GM12892 (cell line): ENCODE measurements at regions not wholly inside any gene's neighbourhood (a gene's known extent, or its start where the extent isn't known, plus 50 kb on each side); places are given as distances from the start of the nearest gene placed in this dataset.

Source experiments
- POLR2A ChIP-seq: IDR thresholded peaks from 2 replicates; pipeline ENCODE4 v1.6.1; 2011; ENCODE audit warnings: low read depth, low read length, control low read depth
- POLR2AphosphoS5 ChIP-seq: IDR thresholded peaks from 2 replicates; pipeline ENCODE4 v1.6.1; 2011; ENCODE audit warnings: low read depth, low read length, control low read depth
- TAF1 ChIP-seq: IDR thresholded peaks from 2 replicates; pipeline ENCODE4 v1.6.1; 2011; ENCODE audit warnings: low read depth, mild to moderate bottlenecking, control low read depth, low read length, borderline replicate concordance

GRCh38 chr2:163264341-163264740 lies 425.8 kb upstream of the KCNH7 start:
- TF ChIP-seq POLR2A: no peak
- TF ChIP-seq POLR2AphosphoS5: no peak
- TF ChIP-seq TAF1: no peak
